ACC112 (cell line): ENCODE measurements at regions not wholly inside any gene's neighbourhood (a gene's known extent, or its start where the extent isn't known, plus 50 kb on each side); places are given as distances from the start of the nearest gene placed in this dataset.

Experiments used
- H2AFZ ChIP-seq: fragments of 200-600 bp; sonication (generic); one replicate; pipeline ENCODE4 v1.6.0; 2017; ENCODE audit warnings: antibody characterized with exemption, low read length; ENCODE audit not compliant: unreplicated experiment
- H3K27ac ChIP-seq: fragments of 200-600 bp; sonication (generic); 2 replicates; pipeline ENCODE4 v1.5.1; 2014; ENCODE audit warnings: low read depth, mild to moderate bottlenecking, antibody characterized with exemption, low read length, moderate library complexity
- H3K27me3 ChIP-seq: fragments of 200-600 bp; sonication (generic); 2 replicates; pipeline ENCODE4 v1.6.1; 2014; ENCODE audit warnings: mild to moderate bottlenecking, antibody characterized with exemption, low read length, moderate library complexity, mixed read lengths; ENCODE audit not compliant: insufficient read depth
- H3K36me3 ChIP-seq: fragments of 200-600 bp; sonication (generic); 2 replicates; pipeline ENCODE4 v1.6.1; 2016; ENCODE audit warnings: mild to moderate bottlenecking, antibody characterized with exemption, low read length, moderate library complexity, mixed read lengths; ENCODE audit not compliant: insufficient read depth
- H3K4me1 ChIP-seq: fragments of 200-600 bp; sonication (generic); one replicate; pipeline ENCODE4 v1.6.1; 2016; ENCODE audit warnings: low read length, mixed read lengths; ENCODE audit not compliant: insufficient read depth, unreplicated experiment, control insufficient read depth
- H3K4me3 ChIP-seq: fragments of 200-600 bp; sonication (generic); 2 replicates; pipeline ENCODE4 v1.5.1; 2014; ENCODE audit warnings: mild to moderate bottlenecking, low read depth, low read length
- H3K79me2 ChIP-seq: fragments of 200-600 bp; sonication (generic); one replicate; pipeline ENCODE4 v1.6.0; 2016; ENCODE audit warnings: low read length; ENCODE audit not compliant: control insufficient read depth, unreplicated experiment, insufficient read depth

- H2AFZ ChIP-seq, result no peak overlapping the region
- H3K36me3 ChIP-seq, result no peaks in the 10 kb centered on the region
- no peak overlapping the region for H3K27ac ChIP-seq
- H3K4me3 ChIP-seq, result no peak overlapping the region
- no peaks in the 10 kb centered on the region for H3K79me2 ChIP-seq
- H3K4me1 ChIP-seq, result no peaks in the 10 kb centered on the region
- no peaks in the 10 kb centered on the region for H3K27me3 ChIP-seq
Measured at GRCh38 chr4:104942990-104943743, 203.5 kb upstream of the TET2 start.

- no peaks in the 10 kb centered on the region for H3K79me2 ChIP-seq
- no peaks in the 10 kb centered on the region for H3K36me3 ChIP-seq
- H2AFZ ChIP-seq, result no peak overlapping the region
- no peak overlapping the region for H3K27ac ChIP-seq
- no peaks in the 10 kb centered on the region for H3K27me3 ChIP-seq
- H3K4me3 ChIP-seq, result no peak overlapping the region
- no peaks in the 10 kb centered on the region for H3K4me1 ChIP-seq
Measured at GRCh38 chr4:104944596-104944995, 202.1 kb upstream of the TET2 start.

GRCh38 chr4:104964410-104965175 is 182.1 kb upstream of the TET2 start:
- H2AFZ ChIP-seq, result no peak overlapping the region
- no peaks in the 10 kb centered on the region for H3K36me3 ChIP-seq
- no peak overlapping the region for H3K27ac ChIP-seq
- no peaks in the 10 kb centered on the region for H3K4me1 ChIP-seq
- no peaks in the 10 kb centered on the region for H3K27me3 ChIP-seq
- H3K4me3 ChIP-seq, result no peak overlapping the region
- H3K79me2 ChIP-seq, result no peaks in the 10 kb centered on the region

- no peaks in the 10 kb centered on the region for H3K27me3 ChIP-seq
- no peaks in the 10 kb centered on the region for H3K4me1 ChIP-seq
Measured at GRCh38 chr4:104966349-104967033, 180.2 kb upstream of the TET2 start.

DNA sequence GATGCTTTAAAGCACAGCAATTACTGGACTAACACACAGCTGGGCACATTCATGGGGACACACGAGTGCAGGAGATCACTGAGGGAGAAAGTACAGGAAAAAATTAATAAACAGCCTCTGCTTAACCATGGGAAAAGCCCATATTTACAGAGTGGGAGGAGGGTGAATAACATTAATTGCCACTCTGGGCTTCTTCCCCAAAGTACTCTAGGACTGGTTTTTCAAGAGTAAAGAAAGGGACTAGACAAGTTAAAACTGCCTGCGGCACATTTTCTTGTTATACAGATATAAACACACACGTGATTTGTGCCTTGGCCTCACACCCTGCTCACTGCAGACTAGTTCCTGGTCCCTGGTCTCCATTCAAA is 179.7 kb upstream of the TET2 start:
- H3K4me3 ChIP-seq, result no peak overlapping the region
- H3K27ac ChIP-seq, result no peak overlapping the region

More at GRCh38 chr4:104966349-104967033, 180.2 kb upstream of the TET2 start:
- H2AFZ ChIP-seq, result no peak overlapping the region
- no peaks in the 10 kb centered on the region for H3K36me3 ChIP-seq
- no peak overlapping the region for H3K4me3 ChIP-seq
- H3K27ac ChIP-seq, result no peak overlapping the region
- H3K79me2 ChIP-seq, result no peaks in the 10 kb centered on the region

GRCh38 chr4:104969394-104970082 is 177.1 kb upstream of the TET2 start:
- Histone ChIP-seq H3K4me3 (no peak overlapping the region), H3K36me3 (no peaks in the 10 kb centered on the region), H2AFZ (no peak overlapping the region), H3K79me2 (no peaks in the 10 kb centered on the region), H3K4me1 (no peaks in the 10 kb centered on the region), H3K27ac (no peak overlapping the region), H3K27me3 (no peaks in the 10 kb centered on the region)

More for the DNA sequence above, 179.7 kb upstream of the TET2 start:
- Histone ChIP-seq H3K27me3 (no peaks in the 10 kb centered on the region), H2AFZ (no peak overlapping the region), H3K36me3 (no peaks in the 10 kb centered on the region), H3K4me1 (no peaks in the 10 kb centered on the region), H3K79me2 (no peaks in the 10 kb centered on the region)

DNA sequence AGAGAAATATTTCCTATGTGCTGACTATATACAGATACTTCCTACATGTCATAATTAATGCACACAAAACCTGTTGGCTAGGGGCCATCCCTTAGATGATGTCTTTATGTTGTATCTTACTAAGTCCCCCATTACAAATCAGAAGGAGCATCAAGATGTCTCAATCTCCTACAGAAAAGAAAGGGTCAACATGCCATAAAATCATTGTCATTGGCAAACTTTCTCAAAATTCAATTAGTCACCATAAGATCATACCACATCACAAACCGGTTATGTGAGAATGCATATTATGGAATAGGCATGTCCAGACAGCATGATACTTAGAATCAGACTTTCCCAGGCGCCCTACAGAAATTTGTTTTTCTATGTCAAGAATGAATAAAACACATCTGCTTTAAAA is 175.2 kb upstream of the TET2 start:
- no peaks in the 10 kb centered on the region for H3K27me3 ChIP-seq
- no peaks in the 10 kb centered on the region for H3K79me2 ChIP-seq
- H3K4me1 ChIP-seq, result no peaks in the 10 kb centered on the region
- H2AFZ ChIP-seq, result no peak overlapping the region
- H3K4me3 ChIP-seq, result no peak overlapping the region
- H3K36me3 ChIP-seq, result no peaks in the 10 kb centered on the region
- no peak overlapping the region for H3K27ac ChIP-seq

GRCh38 chr4:104973708-104974107 is 173.0 kb upstream of the TET2 start:
- no peaks in the 10 kb centered on the region for H3K27me3 ChIP-seq
- H3K79me2 ChIP-seq, result no peaks in the 10 kb centered on the region
- H3K4me1 ChIP-seq, result no peaks in the 10 kb centered on the region
- no peak overlapping the region for H3K27ac ChIP-seq
- H2AFZ ChIP-seq, result no peak overlapping the region
- no peaks in the 10 kb centered on the region for H3K36me3 ChIP-seq
- no peak overlapping the region for H3K4me3 ChIP-seq

GRCh38 chr4:104975617-104976016 is 171.1 kb upstream of the TET2 start:
- no peak overlapping the region for H2AFZ ChIP-seq
- H3K79me2 ChIP-seq, result no peaks in the 10 kb centered on the region
- H3K27me3 ChIP-seq, result no peaks in the 10 kb centered on the region
- no peak overlapping the region for H3K27ac ChIP-seq
- no peaks in the 10 kb centered on the region for H3K36me3 ChIP-seq
- H3K4me3 ChIP-seq, result no peak overlapping the region
- no peaks in the 10 kb centered on the region for H3K4me1 ChIP-seq

DNA sequence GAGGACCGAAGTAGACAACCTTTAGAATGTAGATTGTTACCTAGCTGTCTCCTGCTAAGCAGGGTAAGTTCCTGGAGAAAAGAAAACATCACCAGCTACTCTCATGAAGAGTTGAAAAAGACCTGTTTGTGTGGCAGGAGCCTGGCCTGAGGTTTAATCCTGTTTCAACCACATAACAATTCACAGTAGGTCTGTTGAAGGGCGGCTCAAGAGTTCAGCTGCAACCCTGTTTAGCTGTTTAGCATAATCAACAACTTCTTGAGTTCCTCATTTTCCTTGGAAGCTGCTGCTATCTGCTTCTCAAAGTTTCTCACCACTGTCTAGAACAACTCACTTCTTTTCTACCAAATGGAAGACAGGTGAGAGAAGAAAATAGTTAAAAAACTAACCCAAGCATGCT is 170.4 kb upstream of the TET2 start:
- H3K79me2 ChIP-seq, result no peaks in the 10 kb centered on the region
- no peaks in the 10 kb centered on the region for H3K4me1 ChIP-seq
- H3K36me3 ChIP-seq, result no peaks in the 10 kb centered on the region
- H3K27me3 ChIP-seq, result no peaks in the 10 kb centered on the region
- H3K4me3 ChIP-seq, result no peak overlapping the region
- no peak overlapping the region for H2AFZ ChIP-seq
- no peak overlapping the region for H3K27ac ChIP-seq
